ENCODE measurements at regions not wholly inside any gene's neighbourhood (a gene's known extent, or its start where the extent isn't known, plus 50 kb on each side); places are given as distances from the start of the nearest gene placed in this dataset.

- no peak for DNase-seq (ENCODE audit: low read depth in 2 of 2)
Observed at GRCh38 chr1:75984781-75985180, 52.6 kb upstream of the ASB17 start.

- DNase-seq (ENCODE audit: low read depth in 2 of 2): no peak
Observed at GRCh38 chr1:75985827-75986226, 53.6 kb upstream of the ASB17 start.

- no peak for DNase-seq (ENCODE audit: low read depth in 2 of 2)
Observed at GRCh38 chr1:75986478-75986877, 54.3 kb upstream of the ASB17 start.

GRCh38 chr1:75989121-75989520 is 56.9 kb upstream of the ASB17 start:
- DNase-seq (ENCODE audit: low read depth in 2 of 2): no peak

GRCh38 chr1:75990686-75991085 is 58.5 kb upstream of the ASB17 start:
- no peak for DNase-seq (ENCODE audit: low read depth in 2 of 2)

GRCh38 chr1:75991497-75992114 is 59.4 kb upstream of the ASB17 start:
- DNase-seq (ENCODE audit: low read depth in 2 of 2): peak; percentile 16 to 21

- DNase-seq (ENCODE audit: low read depth in 2 of 2): no peak
Observed at GRCh38 chr1:75992312-75992711, 60.1 kb upstream of the ASB17 start.

GRCh38 chr1:75993661-75994060 is 61.5 kb upstream of the ASB17 start:
- DNase-seq (ENCODE audit: low read depth in 2 of 2): no peak

- DNase-seq (ENCODE audit: low read depth in 2 of 2): no peak
Observed at GRCh38 chr1:75996196-75996595, 64.0 kb upstream of the ASB17 start.

GRCh38 chr1:75999034-75999433 is 66.8 kb upstream of the ASB17 start:
- no peak for DNase-seq (ENCODE audit: low read depth in 2 of 2)

GRCh38 chr1:76003946-76004345 is 70.6 kb upstream of the ST6GALNAC3 start:
- DNase-seq (ENCODE audit: low read depth in 2 of 2): no peak

GRCh38 chr1:76005765-76006164 is 68.8 kb upstream of the ST6GALNAC3 start:
- DNase-seq (ENCODE audit: low read depth in 2 of 2): no peak

GRCh38 chr1:76006234-76006633 is 68.3 kb upstream of the ST6GALNAC3 start:
- no peak for DNase-seq (ENCODE audit: low read depth in 2 of 2)

GRCh38 chr1:76010802-76011201 is 63.7 kb upstream of the ST6GALNAC3 start:
- DNase-seq (ENCODE audit: low read depth in 2 of 2): no peak

- DNase-seq (ENCODE audit: low read depth in 2 of 2): no peak
Observed at GRCh38 chr1:76012341-76013205, 62.0 kb upstream of the ST6GALNAC3 start.

GRCh38 chr1:76013206-76013581 is 61.4 kb upstream of the ST6GALNAC3 start:
- no peak for DNase-seq (ENCODE audit: low read depth in 2 of 2)

GRCh38 chr1:76015478-76016103 is 59.0 kb upstream of the ST6GALNAC3 start:
- DNase-seq (ENCODE audit: low read depth in 2 of 2): no peak

GRCh38 chr1:76018045-76018444 is 56.5 kb upstream of the ST6GALNAC3 start:
- no peak for DNase-seq (ENCODE audit: low read depth in 2 of 2)

GRCh38 chr1:76021846-76022245 is 52.7 kb upstream of the ST6GALNAC3 start:
- DNase-seq (ENCODE audit: low read depth in 2 of 2): no peak

- DNase-seq (ENCODE audit: low read depth in 2 of 2): no peak
Observed at GRCh38 chr1:76023669-76024435, 50.7 kb upstream of the ST6GALNAC3 start.
